Keratinocyte (primary cell): ENCODE measurements at regions not wholly inside any gene's neighbourhood (a gene's known extent, or its start where the extent isn't known, plus 50 kb on each side); places are given as distances from the start of the nearest gene placed in this dataset.

Experiments used
- EZH2 ChIP-seq: IDR thresholded peaks from one replicate; pipeline ENCODE4 v1.6.1; 2012; ENCODE audit warnings: inconsistent platforms, mild to moderate bottlenecking, low read length, moderate library complexity
- TF ChIP-seq, protein P1 (sequence below), 3 experiments: IDR thresholded peaks in 1 of 3; conservative IDR thresholded peaks in 1 of 3; optimal IDR thresholded peaks in 1 of 3; 2 replicates in 2 of 3; 3 replicates in 1 of 3; pipeline versions ENCODE3 to v1.5.1; 2011; ENCODE audit warnings: low read length in 3 of 3, mild to moderate bottlenecking in 3 of 3, moderate library complexity in 2 of 3, control low read depth in 1 of 3, inconsistent platforms in 1 of 3; ENCODE audit not compliant: insufficient read depth in 2 of 3; ENCODE audit errors: extremely low read depth in 1 of 3

DNA sequence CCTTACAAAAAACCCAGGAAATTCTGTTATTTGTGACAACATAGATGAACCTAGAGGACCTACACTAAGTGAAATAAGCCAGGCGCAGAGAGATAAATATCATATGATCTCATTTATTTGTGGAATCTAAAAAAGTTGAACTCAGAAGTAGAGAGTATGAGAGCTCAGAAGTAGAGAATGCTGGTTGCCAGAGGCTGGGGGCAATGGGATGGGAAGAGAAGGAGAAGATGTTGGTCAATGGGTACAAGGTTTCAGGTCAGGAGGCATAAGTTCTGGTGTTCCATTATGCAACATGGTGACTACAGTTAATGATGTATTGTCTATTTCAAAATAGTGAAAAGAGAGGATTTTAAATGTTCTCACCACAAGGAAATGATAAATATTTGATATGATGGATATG is 259.1 kb upstream of the POU3F1 start:
- TF ChIP-seq, protein P1, sequence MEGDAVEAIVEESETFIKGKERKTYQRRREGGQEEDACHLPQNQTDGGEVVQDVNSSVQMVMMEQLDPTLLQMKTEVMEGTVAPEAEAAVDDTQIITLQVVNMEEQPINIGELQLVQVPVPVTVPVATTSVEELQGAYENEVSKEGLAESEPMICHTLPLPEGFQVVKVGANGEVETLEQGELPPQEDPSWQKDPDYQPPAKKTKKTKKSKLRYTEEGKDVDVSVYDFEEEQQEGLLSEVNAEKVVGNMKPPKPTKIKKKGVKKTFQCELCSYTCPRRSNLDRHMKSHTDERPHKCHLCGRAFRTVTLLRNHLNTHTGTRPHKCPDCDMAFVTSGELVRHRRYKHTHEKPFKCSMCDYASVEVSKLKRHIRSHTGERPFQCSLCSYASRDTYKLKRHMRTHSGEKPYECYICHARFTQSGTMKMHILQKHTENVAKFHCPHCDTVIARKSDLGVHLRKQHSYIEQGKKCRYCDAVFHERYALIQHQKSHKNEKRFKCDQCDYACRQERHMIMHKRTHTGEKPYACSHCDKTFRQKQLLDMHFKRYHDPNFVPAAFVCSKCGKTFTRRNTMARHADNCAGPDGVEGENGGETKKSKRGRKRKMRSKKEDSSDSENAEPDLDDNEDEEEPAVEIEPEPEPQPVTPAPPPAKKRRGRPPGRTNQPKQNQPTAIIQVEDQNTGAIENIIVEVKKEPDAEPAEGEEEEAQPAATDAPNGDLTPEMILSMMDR (optimal IDR thresholded peaks at IDR 0.05 in 1 of 3, IDR thresholded peaks at IDR 0.05 in 1 of 3, conservative IDR thresholded peaks at IDR 0.05 in 1 of 3; ENCODE audit: extremely low read depth in 1 of 3, insufficient read depth in 2 of 3, low read length in 3 of 3), result no peak
- TF ChIP-seq EZH2, result no peak
